H1 (cell line): ENCODE measurements at regions not wholly inside any gene's neighbourhood (a gene's known extent, or its start where the extent isn't known, plus 50 kb on each side); places are given as distances from the start of the nearest gene placed in this dataset.

Experiments used
- JUN ChIP-seq: IDR thresholded peaks from 2 replicates; pipeline ENCODE4 v1.6.1; 2011; ENCODE audit warnings: low read depth, mild to moderate bottlenecking, improper control_type of control experiment, low read length
- POLR2AphosphoS5 ChIP-seq: IDR thresholded peaks from 2 replicates; pipeline ENCODE4 v1.6.1; 2011; ENCODE audit warnings: low read depth, low read length
- RFX5 ChIP-seq: IDR thresholded peaks from 2 replicates; pipeline ENCODE4 v1.6.1; 2011; ENCODE audit warnings: low read depth, low read length, improper control_type of control experiment, borderline replicate concordance

- TF ChIP-seq POLR2AphosphoS5 (no peak), RFX5 (no peak), JUN (no peak)
Measured at GRCh38 chr6:16897669-16898068, 136.4 kb upstream of the ATXN1 start.
